LNCAP (cell line): ENCODE measurements at regions not wholly inside any gene's neighbourhood (a gene's known extent, or its start where the extent isn't known, plus 50 kb on each side); places are given as distances from the start of the nearest gene placed in this dataset.

Experiments used
- CTCF ChIP-seq: fragments of 450-650 bp; IDR thresholded peaks from 2 replicates; pipeline ENCODE4 v1.5.1; 2017; ENCODE audit warnings: mild to moderate bottlenecking

GRCh38 chrX:120819126-120819525 lies 56.5 kb downstream of the CT47B1 start:
- no peak for TF ChIP-seq CTCF

GRCh38 chrX:120813982-120814381 lies 61.7 kb downstream of the CT47B1 start:
- TF ChIP-seq CTCF, result no peak

DNA sequence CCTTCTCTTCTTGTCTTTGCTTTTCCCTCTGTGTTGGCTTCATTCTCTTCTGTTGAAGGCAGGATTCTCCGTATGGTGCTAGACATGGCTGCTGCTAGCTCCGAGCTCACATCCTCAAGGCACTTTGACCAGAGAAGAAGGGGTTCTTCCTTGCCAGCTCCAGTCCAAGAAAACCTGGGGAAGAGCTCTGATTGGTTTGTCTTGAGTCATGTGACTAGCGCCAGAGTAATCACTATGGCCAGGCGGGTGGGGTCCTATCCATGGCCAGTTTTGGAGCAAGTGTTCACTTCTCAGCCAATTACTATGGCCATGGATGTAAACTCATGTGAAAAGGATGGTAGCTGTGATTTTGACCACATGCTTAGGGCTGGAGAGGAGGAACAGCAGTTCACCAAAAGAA lies 74.2 kb downstream of the CT47B1 start:
- TF ChIP-seq CTCF, result no peak

GRCh38 chrX:120797188-120797851 lies 78.3 kb downstream of the CT47B1 start:
- no peak for TF ChIP-seq CTCF

GRCh38 chrX:120795301-120795700 lies 80.4 kb downstream of the CT47B1 start:
- TF ChIP-seq CTCF, result no peak

DNA sequence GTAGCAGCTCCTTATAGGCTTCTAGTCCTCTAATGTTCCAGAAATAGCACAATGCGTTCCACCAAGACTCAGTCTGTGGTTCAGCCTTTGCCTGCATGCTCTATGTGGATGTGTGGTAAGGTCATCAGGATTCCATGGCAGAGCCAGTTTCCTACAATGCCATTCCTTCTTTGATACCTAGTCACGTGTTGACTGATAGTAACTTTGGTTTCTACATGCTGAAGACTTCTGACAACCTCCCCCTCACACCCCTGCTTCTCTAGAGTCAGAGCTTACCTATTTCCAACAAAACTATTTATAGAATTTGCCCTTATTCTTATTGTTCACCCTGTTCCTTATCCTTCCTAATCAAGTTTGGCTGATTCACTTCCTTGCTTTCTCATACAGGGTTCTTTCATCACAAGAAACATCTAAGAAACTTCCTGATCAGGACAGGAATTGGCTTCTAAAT lies 81.1 kb downstream of the CT47B1 start:
- TF ChIP-seq CTCF, result no peak

DNA sequence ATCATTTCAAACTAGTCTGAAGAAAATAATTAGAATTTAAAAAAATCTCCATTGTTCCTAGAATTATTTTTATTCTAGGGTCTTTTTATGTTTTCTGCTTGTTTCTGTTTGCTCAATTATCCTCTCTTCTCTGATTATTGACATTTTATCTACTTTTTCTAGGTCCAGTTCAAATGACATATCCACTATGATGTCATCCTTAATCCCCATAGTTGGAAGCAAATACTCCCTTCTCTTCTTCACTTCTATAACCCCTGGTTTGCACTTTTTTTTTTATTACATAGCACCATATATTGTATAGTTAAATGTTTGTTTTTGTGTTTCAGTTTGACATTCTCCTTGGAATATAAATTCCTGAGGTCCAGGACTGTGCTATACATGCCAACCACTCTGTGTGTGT lies 82.6 kb downstream of the CT47B1 start:
- no peak for TF ChIP-seq CTCF

DNA sequence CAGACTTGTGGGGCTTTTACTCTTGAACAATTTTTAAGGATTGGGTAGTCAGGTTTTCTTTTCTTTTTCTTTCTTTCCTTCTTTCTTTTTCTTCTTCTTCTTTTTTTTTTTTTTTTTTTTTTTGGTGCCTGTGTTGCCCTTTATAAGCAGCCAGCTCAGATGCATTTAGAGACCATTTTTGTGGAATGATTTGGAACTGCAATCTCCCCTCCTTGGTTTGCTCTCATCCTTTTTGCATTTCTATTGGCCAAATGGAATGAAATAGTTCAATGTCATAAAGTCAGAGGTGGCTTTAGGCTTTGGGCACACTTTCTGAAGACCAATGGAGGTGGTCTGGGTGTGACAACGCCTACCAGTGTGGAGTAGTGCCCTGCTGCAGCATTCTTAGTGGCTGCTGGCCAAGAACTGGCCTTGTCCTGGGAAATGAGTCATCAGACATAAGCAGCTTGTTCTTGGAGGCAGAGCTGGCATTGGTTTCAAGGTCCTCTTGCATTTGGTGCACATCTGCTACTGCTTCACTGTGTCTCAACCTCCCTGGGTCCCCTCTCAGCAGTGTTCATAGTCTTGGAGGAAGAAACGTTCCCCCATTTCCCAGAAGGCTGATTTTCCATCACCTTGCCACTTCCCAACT lies 84.5 kb downstream of the CT47B1 start:
- no peak for TF ChIP-seq CTCF
